NB4 (cell line): ENCODE measurements at regions not wholly inside any gene's neighbourhood (a gene's known extent, or its start where the extent isn't known, plus 50 kb on each side); places are given as distances from the start of the nearest gene placed in this dataset.

Source experiments
- DNase-seq: peaks from one replicate; pipeline ENCODE4 v3.0.0; 2010; ENCODE audit warnings: low read depth
- H3K4me3 ChIP-seq: one replicate; pipeline ENCODE4 v1.5.1; 2011; ENCODE audit warnings: mild to moderate bottlenecking, low read depth, low read length, moderate library complexity
- CTCF ChIP-seq: IDR thresholded peaks from one replicate; pipeline ENCODE4 v1.5.1; 2012; ENCODE audit warnings: low read depth, low read length
- MAX ChIP-seq: IDR thresholded peaks from 2 replicates; pipeline ENCODE4 v1.6.1; 2011; ENCODE audit warnings: low read depth, low read length
- MYC ChIP-seq: IDR thresholded peaks from 2 replicates; pipeline ENCODE4 v1.6.1; 2011; ENCODE audit warnings: low read depth, low read length
- POLR2A ChIP-seq: IDR thresholded peaks from 2 replicates; pipeline ENCODE4 v1.6.1; 2011; ENCODE audit warnings: mild to moderate bottlenecking; ENCODE audit not compliant: insufficient read length; ENCODE audit errors: extremely low read depth

GRCh38 chrX:39688576-39689375 is 409.0 kb downstream of the BCOR start:
- peak overlapping the region; percentile 16 for H3K4me3 ChIP-seq
- peak; percentile 70 for DNase-seq
- TF ChIP-seq MYC (no peak), CTCF (no peak), MAX (no peak), POLR2A (no peak)

GRCh38 chrX:39689376-39690104 is 408.2 kb downstream of the BCOR start:
- no peak overlapping the region for H3K4me3 ChIP-seq
- no peak for DNase-seq
- TF ChIP-seq CTCF (no peak), MAX (no peak), POLR2A (no peak), MYC (no peak)

GRCh38 chrX:39690541-39691415 is 407.0 kb downstream of the BCOR start:
- H3K4me3 ChIP-seq: no peak overlapping the region
- TF ChIP-seq MYC (no peak), MAX (no peak), CTCF (no peak), POLR2A (no peak)
- no peak for DNase-seq

GRCh38 chrX:39691724-39692123 is 406.0 kb downstream of the BCOR start:
- no peak for DNase-seq
- no peak overlapping the region for H3K4me3 ChIP-seq
- TF ChIP-seq POLR2A (no peak), MYC (no peak), MAX (no peak), CTCF (no peak)

GRCh38 chrX:39692796-39693195 is 405.0 kb downstream of the BCOR start:
- no peak for TF ChIP-seq POLR2A
- TF ChIP-seq CTCF: no peak
- TF ChIP-seq MYC: no peak
- no peak for TF ChIP-seq MAX
- H3K4me3 ChIP-seq: no peak overlapping the region
- no peak for DNase-seq
